SU-DHL-6 (cell line): ENCODE measurements at regions not wholly inside any gene's neighbourhood (a gene's known extent, or its start where the extent isn't known, plus 50 kb on each side); places are given as distances from the start of the nearest gene placed in this dataset.
A peak's percentile ranks its signal among the peaks of the same experiment; 100 is the strongest.

ENCODE experiments used
- H2AFZ ChIP-seq: fragments of 200-600 bp; sonication (generic); 2 replicates; pipeline ENCODE4 v1.6.1; 2014; ENCODE audit warnings: low read depth, mild to moderate bottlenecking, moderate library complexity, mixed read lengths, antibody characterized with exemption, low read length; ENCODE audit not compliant: severe bottlenecking
- H3F3A ChIP-seq: fragments of 200-600 bp; shearing (Covaris generic); 2 replicates; pipeline ENCODE4 v1.6.0; 2016; ENCODE audit warnings: antibody characterized with exemption, mild to moderate bottlenecking; ENCODE audit not compliant: insufficient read depth
- H3K27ac ChIP-seq: fragments of 200-600 bp; sonication (generic); 2 replicates; pipeline ENCODE4 v1.5.1; 2016; ENCODE audit warnings: low read depth, mild to moderate bottlenecking, low read length, moderate library complexity, mixed read lengths
- H3K27me3 ChIP-seq: fragments of 200-600 bp; sonication (generic), shearing (Covaris generic); 2 replicates; pipeline ENCODE4 v1.6.0; 2014; ENCODE audit warnings: mild to moderate bottlenecking, low read length
- H3K36me3 ChIP-seq: fragments of 200-600 bp; sonication (generic); 2 replicates; pipeline ENCODE4 v1.6.1; 2014; ENCODE audit warnings: mild to moderate bottlenecking, low read length, mixed read lengths
- H3K4me2 ChIP-seq: fragments of 300-600, 200-600 bp; shearing (Covaris generic), sonication (generic); 2 replicates; pipeline ENCODE4 v1.6.0; 2014; ENCODE audit warnings: low read length, low read depth, mild to moderate bottlenecking; ENCODE audit not compliant: poor library complexity, severe bottlenecking
- H3K4me3 ChIP-seq: fragments of 200-600 bp; sonication (generic); 2 replicates; pipeline ENCODE4 v1.5.1; 2014; ENCODE audit warnings: antibody characterized with exemption, low read length, mild to moderate bottlenecking, mixed read lengths; ENCODE audit not compliant: insufficient read depth, poor library complexity, severe bottlenecking
- H3K79me2 ChIP-seq: fragments of 200-600 bp; sonication (generic); 2 replicates; pipeline ENCODE4 v1.6.1; 2014; ENCODE audit warnings: mild to moderate bottlenecking, low read length, moderate library complexity; ENCODE audit not compliant: insufficient read depth
- H3K9ac ChIP-seq: fragments of 200-600 bp; sonication (generic); 2 replicates; pipeline ENCODE4 v1.7.0; 2014; ENCODE audit warnings: mild to moderate bottlenecking, low read length
- H3K9me2 ChIP-seq: fragments of 200-600 bp; sonication (generic); replicated peaks from 2 replicates; pipeline ENCODE4 v1.6.1; 2014; ENCODE audit warnings: low read length; ENCODE audit not compliant: insufficient read depth
- H3K9me3 ChIP-seq: fragments of 200-600 bp; sonication (generic); 2 replicates; pipeline ENCODE4 v1.6.1; 2014; ENCODE audit warnings: low read length, mixed read lengths; ENCODE audit not compliant: insufficient read depth
- H4K20me1 ChIP-seq: fragments of 200-600 bp; sonication (generic); 2 replicates; pipeline ENCODE4 v1.6.1; 2014; ENCODE audit warnings: low read depth, mild to moderate bottlenecking, antibody characterized with exemption, low read length, moderate library complexity, mixed read lengths
- EZH2phosphoT487 ChIP-seq: fragments of 200-600 bp; sonication (generic), shearing (Covaris generic); conservative IDR thresholded peaks from 2 replicates; pipeline ENCODE4 v1.6.1; 2018; ENCODE audit warnings: mild to moderate bottlenecking, antibody characterized with exemption, low read length, moderate library complexity, mixed read lengths
- TF ChIP-seq, protein P1 (sequence below): fragments of 200-600 bp; sonication (generic); IDR thresholded peaks from one replicate; pipeline ENCODE4 v1.5.1; 2017; ENCODE audit warnings: antibody characterized with exemption, mild to moderate bottlenecking, low read length, moderate library complexity; ENCODE audit not compliant: insufficient read depth, poor library complexity, severe bottlenecking

DNA sequence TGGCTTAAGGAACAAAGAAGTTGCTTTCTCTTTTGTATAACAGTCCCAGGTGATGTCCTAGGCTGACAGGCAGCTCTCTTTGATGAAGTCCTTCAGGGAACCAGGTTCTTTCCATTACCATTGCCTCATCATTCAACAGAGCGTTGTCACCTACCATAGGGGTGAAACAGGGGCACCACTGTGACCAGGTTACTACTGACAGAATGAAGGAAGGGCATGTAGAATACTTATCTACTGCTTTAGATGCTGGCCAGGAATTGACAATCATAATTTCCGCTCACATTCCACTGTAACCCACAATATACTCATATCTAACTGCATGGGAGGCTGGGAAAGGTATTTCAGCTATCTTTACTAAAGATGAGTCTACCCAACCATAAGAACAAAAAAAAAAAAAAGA lies 148.0 kb upstream of the FNDC3A start:
- H3K36me3 ChIP-seq = no peaks in the 10 kb centered on the region
- H2AFZ ChIP-seq = no peak overlapping the region
- no peak overlapping the region for H3K4me2 ChIP-seq
- no peaks in the 10 kb centered on the region for H3K79me2 ChIP-seq
- no peaks in the 10 kb centered on the region for H3F3A ChIP-seq
- TF ChIP-seq, protein P1, sequence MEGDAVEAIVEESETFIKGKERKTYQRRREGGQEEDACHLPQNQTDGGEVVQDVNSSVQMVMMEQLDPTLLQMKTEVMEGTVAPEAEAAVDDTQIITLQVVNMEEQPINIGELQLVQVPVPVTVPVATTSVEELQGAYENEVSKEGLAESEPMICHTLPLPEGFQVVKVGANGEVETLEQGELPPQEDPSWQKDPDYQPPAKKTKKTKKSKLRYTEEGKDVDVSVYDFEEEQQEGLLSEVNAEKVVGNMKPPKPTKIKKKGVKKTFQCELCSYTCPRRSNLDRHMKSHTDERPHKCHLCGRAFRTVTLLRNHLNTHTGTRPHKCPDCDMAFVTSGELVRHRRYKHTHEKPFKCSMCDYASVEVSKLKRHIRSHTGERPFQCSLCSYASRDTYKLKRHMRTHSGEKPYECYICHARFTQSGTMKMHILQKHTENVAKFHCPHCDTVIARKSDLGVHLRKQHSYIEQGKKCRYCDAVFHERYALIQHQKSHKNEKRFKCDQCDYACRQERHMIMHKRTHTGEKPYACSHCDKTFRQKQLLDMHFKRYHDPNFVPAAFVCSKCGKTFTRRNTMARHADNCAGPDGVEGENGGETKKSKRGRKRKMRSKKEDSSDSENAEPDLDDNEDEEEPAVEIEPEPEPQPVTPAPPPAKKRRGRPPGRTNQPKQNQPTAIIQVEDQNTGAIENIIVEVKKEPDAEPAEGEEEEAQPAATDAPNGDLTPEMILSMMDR = no peak
- no peak for TF ChIP-seq EZH2phosphoT487
- no peak overlapping the region for H3K27ac ChIP-seq
- no peaks in the 10 kb centered on the region for H3K9me2 ChIP-seq
- no peak overlapping the region for H3K4me3 ChIP-seq
- no peak overlapping the region for H3K9ac ChIP-seq
- H4K20me1 ChIP-seq = no peaks in the 10 kb centered on the region
- no peaks in the 10 kb centered on the region for H3K27me3 ChIP-seq
- no peaks in the 10 kb centered on the region for H3K9me3 ChIP-seq

- no peaks in the 10 kb centered on the region for H3K9me2 ChIP-seq
- no peaks in the 10 kb centered on the region for H3K79me2 ChIP-seq
- no peak overlapping the region for H3K4me3 ChIP-seq
- no peak overlapping the region for H3K27ac ChIP-seq
- no peak overlapping the region for H2AFZ ChIP-seq
- H3K27me3 ChIP-seq = no peaks in the 10 kb centered on the region
- no peak for TF ChIP-seq EZH2phosphoT487
- TF ChIP-seq, protein P1 = no peak
- peak overlapping the region; percentile 0 for H3K4me2 ChIP-seq
- H3K36me3 ChIP-seq = no peaks in the 10 kb centered on the region
- no peak overlapping the region for H3K9ac ChIP-seq
- H3F3A ChIP-seq = no peaks in the 10 kb centered on the region
- H3K9me3 ChIP-seq = peaks cover 6% of the 10 kb centered on the region; the same call in 1 of the 2 replicates
- H4K20me1 ChIP-seq = no peaks in the 10 kb centered on the region
Measured at GRCh38 chr13:48828962-48829411, 146.7 kb upstream of the FNDC3A start.

GRCh38 chr13:48829536-48829935 lies 146.2 kb upstream of the FNDC3A start:
- H3K4me3 ChIP-seq = no peak overlapping the region
- peak overlapping the region; percentile 0 for H3K4me2 ChIP-seq
- no peaks in the 10 kb centered on the region for H3F3A ChIP-seq
- H3K79me2 ChIP-seq = no peaks in the 10 kb centered on the region
- peaks cover 6% of the 10 kb centered on the region; the same call in 1 of the 2 replicates for H3K9me3 ChIP-seq
- no peak overlapping the region for H2AFZ ChIP-seq
- TF ChIP-seq, protein P1 = no peak
- TF ChIP-seq EZH2phosphoT487 = no peak
- no peaks in the 10 kb centered on the region for H4K20me1 ChIP-seq
- no peaks in the 10 kb centered on the region for H3K9me2 ChIP-seq
- H3K9ac ChIP-seq = no peak overlapping the region
- no peaks in the 10 kb centered on the region for H3K27me3 ChIP-seq
- H3K36me3 ChIP-seq = no peaks in the 10 kb centered on the region
- H3K27ac ChIP-seq = no peak overlapping the region

DNA sequence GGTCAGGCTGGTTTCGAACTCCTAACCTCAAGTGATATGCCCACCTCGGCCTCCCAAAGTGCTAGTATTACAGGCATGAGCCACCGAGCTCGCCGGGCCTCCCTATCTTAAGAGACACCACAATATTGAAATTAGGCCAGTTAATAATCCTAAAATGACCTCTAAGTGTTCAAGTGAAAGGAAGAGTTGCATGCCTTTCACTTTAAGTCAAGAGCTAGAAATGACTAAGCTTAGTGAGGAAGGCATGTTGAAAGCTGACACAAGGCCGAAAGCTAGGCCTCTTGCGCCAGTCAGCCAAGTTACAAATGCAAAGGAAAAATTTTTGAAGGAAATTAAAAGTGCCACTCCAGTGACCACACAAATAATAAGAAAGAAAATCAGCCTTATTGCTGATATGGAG lies 144.5 kb upstream of the FNDC3A start:
- H3F3A ChIP-seq = no peaks in the 10 kb centered on the region
- H3K4me3 ChIP-seq = no peak overlapping the region
- no peaks in the 10 kb centered on the region for H3K36me3 ChIP-seq
- TF ChIP-seq, protein P1 = no peak
- TF ChIP-seq EZH2phosphoT487 = no peak
- H3K9ac ChIP-seq = no peak overlapping the region
- H2AFZ ChIP-seq = no peak overlapping the region
- peaks cover 6% of the 10 kb centered on the region; the same call in 1 of the 2 replicates for H3K9me3 ChIP-seq
- H4K20me1 ChIP-seq = no peaks in the 10 kb centered on the region
- no peaks in the 10 kb centered on the region for H3K27me3 ChIP-seq
- no peak overlapping the region for H3K27ac ChIP-seq
- no peak overlapping the region for H3K4me2 ChIP-seq
- H3K79me2 ChIP-seq = no peaks in the 10 kb centered on the region
- H3K9me2 ChIP-seq = no peaks in the 10 kb centered on the region
